ENCODE measurements at regions not wholly inside any gene's neighbourhood (a gene's known extent, or its start where the extent isn't known, plus 50 kb on each side); places are given as distances from the start of the nearest gene placed in this dataset.

- TF ChIP-seq CTCF (IDR thresholded peaks at IDR 0.05), result no peak
- H3K4me3 ChIP-seq, result no peak overlapping the region
- H3K4me1 ChIP-seq, result no peaks in the 10 kb centered on the region
- H3K27me3 ChIP-seq (ENCODE audit: insufficient read depth in 3 of 3, low read length in 2 of 3), result no peaks in the 10 kb centered on the region
- no peak for DNase-seq
- no peaks in the 10 kb centered on the region for H3K36me3 ChIP-seq (ENCODE audit: insufficient read depth in 1 of 2, low read depth in 1 of 2)
- no peak overlapping the region for H3K27ac ChIP-seq
- no peaks in the 10 kb centered on the region for H3K9me3 ChIP-seq
- ATAC-seq, result no peak
- intact Hi-C loops (cut with DNase I), result loop anchor here in 1 of 2 donors (10.0 kb wide), 1 partner anchor 1076 kb away; no protein-coding TSS in a partner anchor
- 58 to 68% (median 67%) methylated on average over 3 of the region's 3 CpGs for WGBS, 3 donors
Observed at GRCh38 chr1:96978444-96978843, 256.9 kb downstream of the PTBP2 start.

DNA sequence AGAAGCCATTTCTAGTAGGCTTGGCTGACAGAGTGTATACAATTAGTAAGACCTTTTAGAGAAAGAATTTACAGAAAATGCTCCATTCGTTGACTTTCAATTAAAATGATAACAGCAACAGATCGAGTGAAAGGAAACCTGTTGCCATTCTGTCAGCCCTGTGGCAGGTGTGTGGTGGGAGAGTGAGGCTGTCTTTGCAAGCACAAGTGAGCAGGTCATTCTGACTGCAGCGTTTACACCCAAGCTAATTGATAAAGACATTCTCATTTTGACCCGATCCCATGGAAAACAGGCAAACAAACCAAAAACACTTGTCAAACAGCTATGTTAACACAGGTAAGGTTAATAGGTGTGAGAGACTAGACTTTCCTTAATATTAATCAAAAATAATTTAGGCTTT, 257.3 kb downstream of the PTBP2 start:
- ATAC-seq, result no peak

DNA sequence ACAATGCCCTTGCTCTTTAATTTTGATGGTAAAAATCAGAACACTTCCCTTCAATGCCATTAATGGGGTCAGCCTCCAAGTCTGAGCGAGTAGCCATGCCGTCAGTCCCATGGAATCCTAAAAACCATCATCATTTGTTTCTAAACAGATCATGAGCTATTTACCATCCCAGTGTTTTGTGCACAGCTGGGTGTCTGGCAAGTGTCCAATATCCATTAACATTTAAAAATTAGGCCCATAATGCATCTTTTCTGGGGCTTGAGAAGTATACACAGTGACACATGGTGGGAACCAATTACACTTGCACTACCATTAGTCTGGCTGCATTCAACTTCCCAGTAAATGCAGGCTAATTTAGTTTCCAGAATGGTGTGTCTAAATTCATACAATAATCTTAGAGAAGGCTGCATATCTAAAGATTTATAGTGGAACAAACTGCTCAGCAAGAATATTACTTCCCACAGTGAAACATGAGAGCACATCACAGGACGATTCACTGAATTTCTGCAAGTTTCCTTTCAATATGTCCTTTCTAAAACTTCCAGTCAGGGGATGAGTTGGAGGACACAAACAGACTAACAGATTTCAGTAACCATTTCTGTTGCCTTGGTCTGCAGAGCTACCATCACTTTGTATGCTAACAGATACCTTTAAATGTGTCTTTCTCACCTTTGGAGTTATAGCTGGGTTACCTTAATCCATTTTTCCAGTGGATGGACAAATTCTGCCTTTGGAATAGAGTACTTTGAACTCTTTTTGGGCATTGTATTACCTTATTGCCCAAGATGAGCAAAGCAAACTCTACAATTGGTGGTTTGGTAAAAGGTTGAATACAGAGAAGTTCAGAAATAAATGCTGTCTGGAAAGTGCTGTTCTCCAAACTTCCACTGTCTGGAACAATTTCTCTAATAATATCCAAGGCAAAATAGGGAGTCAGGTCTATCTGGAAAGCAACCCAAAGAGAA, 258.0 kb downstream of the PTBP2 start:
- Histone ChIP-seq H3K36me3 (ENCODE audit: insufficient read depth in 1 of 2, low read depth in 1 of 2) (no peaks in the 10 kb centered on the region), H3K4me3 (no peak overlapping the region), H3K27me3 (ENCODE audit: insufficient read depth in 3 of 3, low read length in 2 of 3) (no peaks in the 10 kb centered on the region), H3K4me1 (no peaks in the 10 kb centered on the region), H3K9me3 (no peaks in the 10 kb centered on the region), H3K27ac (no peak overlapping the region)
- ATAC-seq (no peak), DNase-seq (no peak)
- intact Hi-C loops (cut with DNase I), result loop anchor here in 1 of 2 donors (10.0 kb wide), 1 partner anchor 1075 kb away; no protein-coding TSS in a partner anchor
- TF ChIP-seq CTCF (IDR thresholded peaks at IDR 0.05), result no peak
- 16 to 31% (median 21%) methylated on average over 3 of the region's 3 CpGs for WGBS, 3 donors

More for the DNA sequence above, 257.3 kb downstream of the PTBP2 start:
- Histone ChIP-seq H3K27me3 (ENCODE audit: insufficient read depth in 3 of 3, low read length in 2 of 3) (no peaks in the 10 kb centered on the region), H3K9me3 (no peaks in the 10 kb centered on the region), H3K4me1 (no peaks in the 10 kb centered on the region), H3K27ac (no peak overlapping the region), H3K4me3 (no peak overlapping the region), H3K36me3 (ENCODE audit: insufficient read depth in 1 of 2, low read depth in 1 of 2) (no peaks in the 10 kb centered on the region)
- intact Hi-C loops (cut with DNase I), result loop anchor here in 1 of 2 donors (10.0 kb wide), 1 partner anchor 1076 kb away; no protein-coding TSS in a partner anchor
- WGBS, 3 donors, result 48 to 60% (median 50%) methylated on average over 4 of the region's 4 CpGs
- DNase-seq, result no peak
- TF ChIP-seq CTCF (IDR thresholded peaks at IDR 0.05), result no peak

- intact Hi-C loops (cut with DNase I), result no loop called here
- no peaks in the 10 kb centered on the region for H3K4me1 ChIP-seq
- 29 to 56% (median 40%) methylated on average over 2 of the region's 2 CpGs for WGBS, 3 donors
Observed at GRCh38 chr1:96980448-96980847, 258.9 kb downstream of the PTBP2 start.

More at GRCh38 chr1:96980448-96980847, 258.9 kb downstream of the PTBP2 start:
- no peak overlapping the region for H3K27ac ChIP-seq
- no peak overlapping the region for H3K4me3 ChIP-seq
- no peak for TF ChIP-seq CTCF (IDR thresholded peaks at IDR 0.05)
- H3K27me3 ChIP-seq (ENCODE audit: insufficient read depth in 3 of 3, low read length in 2 of 3), result no peaks in the 10 kb centered on the region
- H3K36me3 ChIP-seq (ENCODE audit: insufficient read depth in 1 of 2, low read depth in 1 of 2), result no peaks in the 10 kb centered on the region
- DNase-seq, result no peak
- no peaks in the 10 kb centered on the region for H3K9me3 ChIP-seq
- ATAC-seq, result no peak
